ENCODE measurements at regions not wholly inside any gene's neighbourhood (a gene's known extent, or its start where the extent isn't known, plus 50 kb on each side); places are given as distances from the start of the nearest gene placed in this dataset.
"Not testable (repeated sequence)": the region's sequence is repeated elsewhere in the genome, so short reads cannot be mapped to it uniquely, and the experiment has no call there.

DNA sequence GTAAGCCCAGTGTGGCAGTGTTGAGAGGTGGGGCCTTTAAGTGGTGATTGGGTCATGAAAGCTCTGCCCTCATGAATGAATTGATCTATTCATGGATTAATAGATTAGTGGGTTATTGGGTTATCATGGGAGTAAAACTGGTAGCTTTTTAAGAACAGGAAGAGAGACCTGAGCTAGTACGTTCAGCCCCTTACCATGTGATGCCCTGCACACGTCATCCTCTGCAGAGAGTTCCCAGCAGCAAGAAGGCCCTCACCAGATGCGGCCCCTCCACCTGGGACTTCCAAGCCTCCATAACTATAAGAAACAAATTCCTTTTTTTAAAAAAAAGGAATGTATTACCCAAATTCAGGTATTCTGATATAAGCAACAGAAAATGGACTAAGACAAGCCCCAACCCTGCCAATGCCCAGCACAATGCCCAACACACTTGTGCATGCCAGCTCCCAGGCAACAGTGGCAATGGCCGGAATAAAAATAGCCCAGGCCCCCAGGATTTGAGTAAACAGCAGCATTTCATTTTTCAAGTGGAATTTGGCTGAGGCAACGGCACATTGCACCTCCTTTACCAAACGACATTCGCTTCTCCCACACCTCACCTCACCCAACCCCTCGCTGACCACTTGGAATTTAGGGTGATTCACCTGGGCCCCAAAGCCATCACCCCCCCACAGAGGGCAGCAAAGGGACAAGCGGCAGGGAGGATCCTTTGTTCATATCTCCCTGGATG, 215.9 kb downstream of the TOMM20 start:
- Histone ChIP-seq H3K27me3 (no peaks in the 10 kb centered on the region), H3K4me3 (no peak overlapping the region), H3K9me3 (replicated peaks in 1 of 11) (peaks cover 0 to 13% (median 0%) of the 10 kb centered on the region in 11 experiments; a peak in 6 of 22 replicates), H3K36me3 (no peaks in the 10 kb centered on the region), H3K9ac (peak overlapping the region in 3 of 11 experiments; percentile 9 to 45 (median 15); a peak in 1 of 22 replicates), H3K4me2 (peak overlapping the region; percentile 37 to 85 (median 72); a peak in 21 of 22 replicates), H4K20me1 (no peaks in the 10 kb centered on the region), H3K27ac (peak overlapping the region in 8 of 11 experiments; percentile 1 to 89 (median 28); a peak in 10 of 22 replicates), H3K4me1 (peaks cover 50 to 77% (median 63%) of the 10 kb centered on the region in 10 experiments)
- TF ChIP-seq Cebpa-rat (IDR thresholded peaks at IDR 0.05), result no peak

DNA sequence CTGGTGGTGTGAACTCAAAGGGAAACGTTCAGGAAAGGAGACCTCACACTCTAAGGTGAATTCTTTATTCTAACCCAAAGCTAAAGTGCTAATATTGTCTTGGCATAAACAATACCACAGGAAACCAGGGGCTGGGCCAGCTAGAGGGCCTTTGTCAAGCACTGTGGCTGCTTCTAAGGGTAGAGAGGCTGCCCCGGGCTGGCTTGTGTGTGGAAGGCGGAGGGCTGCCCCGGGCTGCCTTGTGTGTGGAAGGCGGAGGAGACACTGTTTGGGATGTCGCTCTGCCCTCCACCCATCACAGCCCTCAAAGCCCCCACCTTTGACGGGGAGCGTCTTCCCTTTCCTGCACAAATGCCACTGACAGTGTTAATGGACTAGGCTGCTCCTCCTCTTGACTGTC, 216.8 kb downstream of the TOMM20 start:
- Histone ChIP-seq H3K27me3 (no peaks in the 10 kb centered on the region), H3K4me2 (peak overlapping the region; percentile 37 to 85 (median 72); a peak in 21 of 22 replicates), H3K27ac (peak overlapping the region in 7 of 11 experiments; percentile 14 to 59 (median 37); a peak in 11 of 22 replicates), H4K20me1 (no peaks in the 10 kb centered on the region), H3K9me3 (replicated peaks in 1 of 11) (peaks cover 0 to 13% (median 0%) of the 10 kb centered on the region in 11 experiments; a peak in 6 of 22 replicates), H3K4me1 (peaks cover 44 to 71% (median 54%) of the 10 kb centered on the region in 10 experiments), H3K9ac (peak overlapping the region in 3 of 11 experiments; percentile 10 to 29 (median 15); a peak in 1 of 22 replicates), H3K4me3 (no peak overlapping the region), H3K36me3 (no peaks in the 10 kb centered on the region)
- TF ChIP-seq Cebpa-rat (IDR thresholded peaks at IDR 0.05), result no peak

DNA sequence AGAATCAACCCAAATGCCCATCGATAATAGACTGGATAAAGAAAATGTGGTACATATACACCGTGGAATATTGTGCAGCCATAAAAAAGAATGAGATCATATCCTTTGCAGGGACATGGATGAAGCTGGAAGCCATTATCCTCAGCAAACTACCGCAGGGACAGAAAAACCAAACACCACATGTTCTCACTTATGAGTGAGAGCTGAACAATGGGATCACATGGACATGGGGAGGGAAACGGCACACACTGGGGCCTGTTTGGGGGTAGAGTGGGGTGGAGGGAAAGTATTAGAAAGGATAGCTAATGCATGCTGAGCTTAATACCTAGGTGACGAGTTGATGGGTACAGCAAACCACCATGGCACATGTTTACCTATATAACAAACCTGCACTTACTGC, 217.5 kb downstream of the TOMM20 start:
- not testable (repeated sequence) for H3K4me3 ChIP-seq, H3K36me3 ChIP-seq, H3K27ac ChIP-seq, H3K27me3 ChIP-seq, H4K20me1 ChIP-seq, H3K9ac ChIP-seq
- Histone ChIP-seq H3K4me2 (peak overlapping the region in 4 of 11 experiments; percentile 19 to 85 (median 81); a peak in 5 of 22 replicates), H3K9me3 (replicated peaks in 1 of 11) (peaks cover 0 to 13% (median 0%) of the 10 kb centered on the region in 11 experiments; a peak in 6 of 22 replicates), H3K4me1 (peaks cover 38 to 67% (median 47%) of the 10 kb centered on the region in 10 experiments)

DNA sequence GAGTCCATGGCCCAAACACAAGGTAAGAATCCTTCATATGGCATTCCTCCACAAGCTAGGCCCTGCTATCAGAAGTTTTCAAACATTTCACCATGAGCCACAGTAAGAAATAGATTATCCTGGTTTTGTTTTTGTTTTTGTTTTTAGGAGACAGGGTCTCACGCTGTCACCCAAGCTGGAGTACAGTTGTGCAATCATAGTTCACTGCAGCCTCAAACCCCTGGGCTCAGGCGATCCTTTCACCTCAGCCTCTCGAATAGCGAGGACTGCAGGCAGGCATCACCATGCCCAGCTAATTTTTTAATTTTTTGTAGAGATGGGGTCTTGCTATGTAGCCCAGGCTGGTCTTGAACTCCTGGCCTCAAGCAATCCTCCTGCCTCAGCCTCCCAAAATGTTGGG, 218.8 kb downstream of the TOMM20 start:
- H3K9me3 ChIP-seq (replicated peaks in 1 of 11), result peaks cover 0 to 12% (median 0%) of the 10 kb centered on the region in 11 experiments; a peak in 6 of 22 replicates
- TF ChIP-seq Cebpa-rat (IDR thresholded peaks at IDR 0.05), result peak in 2 of 11 experiments; percentile 19 to 61; a peak in 1 of 22 replicates
- H3K27me3 ChIP-seq, result no peaks in the 10 kb centered on the region
- no peak overlapping the region for H3K4me2 ChIP-seq
- H4K20me1 ChIP-seq, result no peaks in the 10 kb centered on the region
- peaks cover 25 to 54% (median 35%) of the 10 kb centered on the region in 10 experiments for H3K4me1 ChIP-seq
- H3K9ac ChIP-seq, result no peak overlapping the region
- H3K4me3 ChIP-seq, result no peak overlapping the region
- H3K36me3 ChIP-seq, result no peaks in the 10 kb centered on the region
- no peak overlapping the region for H3K27ac ChIP-seq

DNA sequence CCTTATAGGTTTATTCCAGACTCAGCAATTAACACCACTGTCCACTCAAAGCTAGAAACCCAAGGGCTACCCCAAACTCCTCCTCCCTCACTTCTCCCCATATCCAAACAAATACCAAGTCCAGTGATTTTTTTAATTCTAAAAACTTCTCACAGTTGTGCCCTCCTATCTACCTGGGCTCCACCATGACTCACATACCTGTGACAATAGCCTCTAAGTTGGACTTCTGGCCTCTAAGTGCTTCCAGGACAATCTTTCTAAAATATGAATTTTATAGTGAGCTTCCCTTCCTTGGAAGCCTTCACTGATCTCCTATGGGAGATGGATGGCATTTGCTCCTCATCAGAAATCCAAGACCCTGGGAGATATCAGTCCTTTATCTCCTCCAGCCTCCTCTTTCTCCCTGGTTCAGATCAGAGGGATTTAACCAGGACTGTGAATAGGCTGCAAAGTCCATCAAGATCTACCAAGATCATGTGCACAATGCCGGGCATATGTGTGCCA, 219.3 kb downstream of the TOMM20 start:
- TF ChIP-seq Cebpa-rat (IDR thresholded peaks at IDR 0.05), result no peak

DNA sequence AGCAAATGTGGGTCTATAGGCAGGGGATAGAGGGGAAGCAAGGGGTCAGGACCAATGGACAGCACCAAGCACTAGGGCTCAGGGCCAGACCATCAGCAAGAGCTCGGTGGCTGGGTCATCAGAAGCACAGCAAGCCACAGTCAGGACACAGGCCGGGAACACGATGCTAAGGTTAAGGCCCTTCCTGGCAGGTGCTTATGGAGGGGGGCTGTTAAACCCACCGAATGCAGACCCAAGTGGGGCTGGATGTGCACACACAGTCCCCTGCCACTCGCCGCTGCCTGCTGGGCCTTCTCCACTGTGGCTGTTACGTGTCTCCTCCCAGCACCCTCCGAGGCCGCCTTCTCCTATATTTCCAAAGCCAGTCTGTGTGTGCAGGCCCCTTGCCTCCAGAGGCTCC, 220.1 kb downstream of the TOMM20 start:
- Histone ChIP-seq H3K27ac (no peak overlapping the region), H3K36me3 (no peaks in the 10 kb centered on the region), H4K20me1 (no peaks in the 10 kb centered on the region), H3K27me3 (no peaks in the 10 kb centered on the region), H3K9me3 (replicated peaks in 1 of 11) (no peaks in the 10 kb centered on the region; a peak in 1 of 22 replicates), H3K4me2 (peak overlapping the region in 1 of 11 experiments; percentile 20; a peak in 1 of 22 replicates), H3K9ac (no peak overlapping the region), H3K4me3 (no peak overlapping the region), H3K4me1 (peaks cover 20 to 41% (median 25%) of the 10 kb centered on the region in 10 experiments)
- TF ChIP-seq Cebpa-rat (IDR thresholded peaks at IDR 0.05), result no peak

More for the DNA sequence above, 219.3 kb downstream of the TOMM20 start:
- peaks cover 24 to 49% (median 30%) of the 10 kb centered on the region in 10 experiments for H3K4me1 ChIP-seq
- no peaks in the 10 kb centered on the region for H3K36me3 ChIP-seq
- H3K9me3 ChIP-seq (replicated peaks in 1 of 11), result peaks cover 0 to 7% (median 0%) of the 10 kb centered on the region in 11 experiments; a peak in 6 of 22 replicates
- H3K4me2 ChIP-seq, result no peak overlapping the region
- H4K20me1 ChIP-seq, result no peaks in the 10 kb centered on the region
- H3K9ac ChIP-seq, result no peak overlapping the region
- no peak overlapping the region for H3K27ac ChIP-seq
- H3K4me3 ChIP-seq, result no peak overlapping the region
- no peaks in the 10 kb centered on the region for H3K27me3 ChIP-seq

DNA sequence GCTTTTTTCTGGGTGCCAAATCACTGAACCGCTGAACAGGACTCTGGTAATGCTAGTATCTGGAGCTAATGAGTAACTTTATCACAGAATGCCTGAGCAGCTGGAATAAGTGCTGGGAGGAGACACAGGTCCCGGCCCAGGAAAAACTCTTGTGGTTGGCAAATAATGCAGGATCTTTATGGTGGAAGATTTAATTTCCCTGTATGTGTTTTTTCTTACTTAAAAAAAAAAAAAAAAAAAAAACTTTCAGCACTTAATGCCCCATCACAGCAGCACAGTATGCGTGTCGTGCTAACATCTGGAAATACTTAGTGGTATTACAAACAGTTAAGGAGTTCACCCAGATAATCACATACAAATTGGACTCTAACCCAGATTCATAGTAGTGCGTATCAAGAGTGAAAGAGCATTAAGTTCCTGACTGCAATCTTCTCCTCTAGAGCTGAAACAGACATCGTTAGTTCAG, 220.7 kb downstream of the TOMM20 start:
- Histone ChIP-seq H4K20me1 (no peaks in the 10 kb centered on the region), H3K27ac (no peak overlapping the region), H3K4me2 (peak overlapping the region in 2 of 11 experiments; percentile 3 to 20; a peak in 2 of 22 replicates), H3K27me3 (no peaks in the 10 kb centered on the region), H3K9ac (no peak overlapping the region), H3K4me1 (peaks cover 14 to 35% (median 19%) of the 10 kb centered on the region in 10 experiments), H3K36me3 (no peaks in the 10 kb centered on the region), H3K9me3 (replicated peaks in 1 of 11) (no peaks in the 10 kb centered on the region), H3K4me3 (no peak overlapping the region)
- no peak for TF ChIP-seq Cebpa-rat (IDR thresholded peaks at IDR 0.05)

DNA sequence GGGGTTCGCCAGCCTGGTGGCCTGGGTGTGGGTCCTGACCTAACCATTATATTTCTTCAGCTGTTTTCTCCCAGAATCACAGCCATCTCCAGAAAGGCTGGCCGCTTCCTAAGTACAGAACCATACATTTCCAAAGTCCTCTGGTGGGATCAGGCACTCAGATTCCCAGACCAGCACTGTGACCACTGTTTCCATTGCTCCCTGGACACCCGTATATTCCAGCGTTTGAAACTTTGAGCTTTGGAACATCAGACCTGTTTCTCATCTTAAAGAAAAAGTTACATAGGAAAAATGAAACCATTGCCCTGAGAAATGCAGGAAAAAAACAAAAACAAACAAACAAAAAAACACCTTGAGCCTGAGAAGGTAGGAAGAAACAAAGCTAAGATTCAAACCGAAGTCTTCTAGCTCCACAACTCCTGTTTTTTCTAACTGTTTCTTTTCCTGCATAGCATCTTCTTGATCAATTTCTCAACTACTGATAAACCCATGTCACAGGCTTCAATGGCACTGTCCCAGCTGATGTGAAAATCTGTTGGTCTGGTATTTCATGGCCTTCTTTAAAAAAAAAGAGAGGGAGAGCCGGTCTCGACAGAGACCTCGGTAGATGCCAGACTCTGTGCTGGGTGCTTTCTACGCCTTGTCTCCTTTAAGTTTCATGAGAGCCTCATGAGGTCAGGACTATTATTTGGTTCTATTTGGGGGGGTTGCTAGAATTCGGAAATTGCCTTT, 221.3 kb downstream of the TOMM20 start:
- Histone ChIP-seq H4K20me1 (no peaks in the 10 kb centered on the region), H3K4me1 (peaks cover 8 to 29% (median 13%) of the 10 kb centered on the region in 10 experiments), H3K27ac (no peak overlapping the region), H3K4me2 (peak overlapping the region in 3 of 11 experiments; percentile 3 to 32 (median 6); a peak in 2 of 22 replicates), H3K9ac (no peak overlapping the region), H3K9me3 (replicated peaks in 1 of 11) (no peaks in the 10 kb centered on the region), H3K4me3 (no peak overlapping the region), H3K27me3 (no peaks in the 10 kb centered on the region), H3K36me3 (no peaks in the 10 kb centered on the region)
- TF ChIP-seq Cebpa-rat (IDR thresholded peaks at IDR 0.05), result no peak

DNA sequence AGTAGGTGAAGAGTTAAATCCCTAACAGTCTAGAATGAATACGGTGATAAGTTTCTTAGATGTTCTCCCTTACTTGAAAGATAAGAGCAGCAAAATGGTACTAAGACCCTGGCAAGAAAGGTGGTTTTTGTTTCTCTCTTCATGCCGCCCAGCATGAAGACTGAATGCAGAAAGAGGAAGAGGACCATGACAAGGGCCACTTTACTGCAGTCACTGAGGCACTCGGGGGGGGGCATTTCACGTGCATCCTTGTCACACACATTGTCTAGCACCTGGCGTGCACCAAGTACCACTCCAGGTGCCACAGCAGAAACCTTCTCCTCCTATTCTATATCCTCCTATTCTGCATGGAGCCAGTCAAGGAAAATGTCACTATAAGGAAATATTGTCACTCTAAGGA, 222.0 kb downstream of the TOMM20 start:
- Histone ChIP-seq H3K9me3 (replicated peaks in 1 of 11) (no peaks in the 10 kb centered on the region), H3K4me1 (peaks cover under 1 to 22% (median 6%) of the 10 kb centered on the region in 10 experiments; a peak in 19 of 20 replicates), H3K27me3 (no peaks in the 10 kb centered on the region)

More for the DNA sequence above, 222.0 kb downstream of the TOMM20 start:
- no peak overlapping the region for H3K9ac ChIP-seq
- H4K20me1 ChIP-seq, result no peaks in the 10 kb centered on the region
- no peaks in the 10 kb centered on the region for H3K36me3 ChIP-seq
- TF ChIP-seq Cebpa-rat (IDR thresholded peaks at IDR 0.05), result no peak
- peak overlapping the region in 2 of 11 experiments; percentile 6 to 32; a peak in 1 of 22 replicates for H3K4me2 ChIP-seq
- no peak overlapping the region for H3K27ac ChIP-seq
- no peak overlapping the region for H3K4me3 ChIP-seq
